ENCODE measurements at regions not wholly inside any gene's neighbourhood (a gene's known extent, or its start where the extent isn't known, plus 50 kb on each side); places are given as distances from the start of the nearest gene placed in this dataset.

GRCh38 chr2:31729065-31729439 lies 148.3 kb upstream of the SRD5A2 start:
- TF ChIP-seq CTCF (IDR thresholded peaks at IDR 0.05; ENCODE audit: low read depth, low read length) (no peak), EZH2phosphoT487 (IDR thresholded peaks at IDR 0.05; ENCODE audit: low read depth) (no peak)

Data from OCI-LY3 (cell line).